H1 (cell line): ENCODE measurements at regions not wholly inside any gene's neighbourhood (a gene's known extent, or its start where the extent isn't known, plus 50 kb on each side); places are given as distances from the start of the nearest gene placed in this dataset.

Experiments
- CTCF ChIA-PET: fragments of 300-600 bp; sonication (Branson Sonifier 250); formaldehyde crosslinking; loops from one replicate; lab custom pipeline; 2021; ENCODE audit not compliant: partially characterized antibody; lab: Charles Lee
- POLR2A ChIA-PET: fragments of 300-600 bp; sonication (Branson Sonifier 250); formaldehyde crosslinking; loops from one replicate; lab custom pipeline; 2021; ENCODE audit warnings: inconsistent platforms; ENCODE audit not compliant: partially characterized antibody; lab: Charles Lee
- DNase-seq, 2 experiments: peaks; one replicate each; pipeline versions ENCODE4 v3.0.0 to v3.0.0-alpha.2; 2010 to 2022; ENCODE audit warnings: low spot score in 2 of 2, low read depth in 1 of 2, mixed read lengths in 1 of 2
- FAIRE-seq: peaks from 2 replicates; lab custom pipeline; 2011; peaks lifted over from hg19 to GRCh38; lab: Jason Lieb, UNC
- H2AFZ ChIP-seq: 2 replicates; pipeline ENCODE4 v1.8.1; 2012; ENCODE audit warnings: low read length, inconsistent platforms
- H2AK5ac ChIP-seq: 2 replicates; pipeline ENCODE4 v1.6.1; 2013; ENCODE audit warnings: low read depth, low read length
- H2BK120ac ChIP-seq: replicated peaks from 2 replicates; pipeline ENCODE3; 2013; ENCODE audit warnings: low read depth, low read length, inconsistent platforms
- H2BK12ac ChIP-seq: 2 replicates; pipeline ENCODE4 v1.6.1; 2013; ENCODE audit warnings: low read depth, low read length
- H2BK15ac ChIP-seq: 2 replicates; pipeline ENCODE4 v1.6.1; 2013; ENCODE audit warnings: low read length
- H2BK20ac ChIP-seq: 2 replicates; pipeline ENCODE4 v1.6.1; 2013; ENCODE audit warnings: low read length
- H2BK5ac ChIP-seq: 2 replicates; pipeline ENCODE4 v1.6.1; 2013; ENCODE audit warnings: low read depth, low read length
- H3K14ac ChIP-seq: 2 replicates; pipeline ENCODE4 v1.6.1; 2013; ENCODE audit warnings: inconsistent platforms; ENCODE audit not compliant: insufficient read length
- H3K18ac ChIP-seq: 2 replicates; pipeline ENCODE4 v1.6.1; 2013; ENCODE audit warnings: low read length; ENCODE audit errors: extremely low read depth
- H3K23ac ChIP-seq: 2 replicates; pipeline ENCODE4 v1.6.1; 2013; ENCODE audit warnings: inconsistent platforms; ENCODE audit not compliant: insufficient read length
- H3K23me2 ChIP-seq: 2 replicates; pipeline ENCODE4 v1.6.1; 2013; ENCODE audit warnings: low read depth, low read length
- H3K27ac ChIP-seq: 2 replicates; pipeline ENCODE4 v1.6.1; 2011; ENCODE audit warnings: low read depth, low read length, inconsistent platforms
- H3K27me3 ChIP-seq, 4 experiments: replicated peaks in 1 of 4; 1 replicate in 1 of 4; 2 replicates in 3 of 4; pipeline versions ENCODE4 v1.6.1 to v1.8.1; 2011 to 2013; ENCODE audit warnings: low read length in 3 of 4, mild to moderate bottlenecking in 3 of 4, inconsistent platforms in 2 of 4, mixed read lengths in 2 of 4, moderate library complexity in 1 of 4; ENCODE audit not compliant: control insufficient read depth in 3 of 4, insufficient read depth in 3 of 4; ENCODE audit errors: extremely low read depth in 1 of 4
- H3K36me3 ChIP-seq, 4 experiments: 2 replicates each; pipeline versions ENCODE4 v1.6.1 to v1.8.1; 2011 to 2013; ENCODE audit warnings: mild to moderate bottlenecking in 4 of 4, low read length in 3 of 4, moderate library complexity in 2 of 4, control low read depth in 1 of 4, inconsistent platforms in 1 of 4; ENCODE audit not compliant: insufficient read depth in 4 of 4, control insufficient read depth in 2 of 4
- H3K4ac ChIP-seq: replicated peaks from 2 replicates; pipeline ENCODE3; 2013; ENCODE audit warnings: low read length, low read depth, mixed read lengths, inconsistent platforms; ENCODE audit not compliant: insufficient read length
- H3K4me1 ChIP-seq, 4 experiments: replicated peaks in 1 of 4; 1 replicate in 1 of 4; 2 replicates in 3 of 4; pipeline versions ENCODE4 v1.6.1 to v1.8.1; 2011 to 2013; ENCODE audit warnings: low read length in 3 of 4, inconsistent platforms in 2 of 4, mixed read lengths in 1 of 4; ENCODE audit not compliant: insufficient read depth in 4 of 4, control insufficient read depth in 3 of 4
- H3K4me2 ChIP-seq, 2 experiments: 2 replicates each; pipeline versions ENCODE4 v1.6.1 to v1.8.1; 2011 to 2013; ENCODE audit warnings: low read depth in 2 of 2, low read length in 2 of 2, control low read depth in 1 of 2, inconsistent platforms in 1 of 2, mild to moderate bottlenecking in 1 of 2; ENCODE audit not compliant: insufficient read depth in 1 of 2
- H3K4me3 ChIP-seq, 4 experiments: fragments of 200-600, 300-600 bp in 1 of 4; sonication (generic), shearing (Covaris generic), sonication (Bioruptor Twin) in 1 of 4; 2 replicates each; pipeline versions ENCODE4 v1.5.1 to v1.8.1; 2011 to 2016; ENCODE audit warnings: low read length in 4 of 4, low read depth in 3 of 4, control low read depth in 2 of 4, inconsistent platforms in 2 of 4, mild to moderate bottlenecking in 2 of 4, mixed read lengths in 1 of 4, moderate library complexity in 1 of 4; ENCODE audit not compliant: insufficient read depth in 2 of 4; ENCODE audit errors: extremely low read depth in 1 of 4
- H3K56ac ChIP-seq: replicated peaks from 2 replicates; pipeline ENCODE3; 2013; ENCODE audit warnings: low read depth, mild to moderate bottlenecking, mixed read lengths, low read length, inconsistent platforms; ENCODE audit not compliant: insufficient read length
- H3K79me1 ChIP-seq: 2 replicates; pipeline ENCODE4 v1.6.1; 2013; ENCODE audit warnings: low read depth, low read length, control low read depth
- H3K79me2 ChIP-seq, 2 experiments: 2 replicates each; pipeline versions ENCODE4 v1.6.1 to v1.8.1; 2012 to 2013; ENCODE audit warnings: low read length in 2 of 2, mild to moderate bottlenecking in 2 of 2, inconsistent platforms in 1 of 2; ENCODE audit not compliant: insufficient read depth in 2 of 2, control insufficient read depth in 1 of 2
- H3K9ac ChIP-seq, 4 experiments: replicated peaks in 1 of 4; 1 replicate in 1 of 4; 2 replicates in 3 of 4; pipeline versions ENCODE4 v1.6.1 to v1.8.1; 2011 to 2013; ENCODE audit warnings: low read depth in 3 of 4, low read length in 3 of 4, control low read depth in 2 of 4, mild to moderate bottlenecking in 2 of 4, moderate library complexity in 2 of 4, inconsistent platforms in 1 of 4; ENCODE audit errors: extremely low read depth in 1 of 4
- H3K9me3 ChIP-seq, 2 experiments: 2 replicates each; pipeline versions ENCODE4 v1.6.1 to v1.8.1; 2012 to 2013; ENCODE audit warnings: mild to moderate bottlenecking in 2 of 2, moderate library complexity in 2 of 2, control low read depth in 1 of 2, inconsistent platforms in 1 of 2, low read depth in 1 of 2, low read length in 1 of 2, mixed read lengths in 1 of 2; ENCODE audit not compliant: insufficient read depth in 2 of 2
- H4K20me1 ChIP-seq, 2 experiments: replicated peaks in 1 of 2; 2 replicates each; pipeline versions ENCODE3 to v1.8.1; 2011 to 2013; ENCODE audit warnings: inconsistent platforms in 2 of 2, low read length in 2 of 2, mild to moderate bottlenecking in 1 of 2; ENCODE audit not compliant: insufficient read depth in 2 of 2, control insufficient read depth in 1 of 2
- H4K5ac ChIP-seq: 2 replicates; pipeline ENCODE4 v1.6.1; 2013; ENCODE audit warnings: low read length, low read depth, mixed read lengths, inconsistent platforms; ENCODE audit not compliant: insufficient read length
- H4K8ac ChIP-seq: 2 replicates; pipeline ENCODE4 v1.8.0; 2013; ENCODE audit warnings: mild to moderate bottlenecking, moderate library complexity, low read length, inconsistent platforms; ENCODE audit not compliant: insufficient read depth; ENCODE audit errors: extremely low read depth
- H4K91ac ChIP-seq: replicated peaks from 2 replicates; pipeline ENCODE3; 2013; ENCODE audit warnings: low read length, mixed read lengths, inconsistent platforms; ENCODE audit not compliant: insufficient read length
- BACH1 ChIP-seq: IDR thresholded peaks from 2 replicates; pipeline ENCODE4 v1.6.1; 2012; ENCODE audit warnings: low read length, improper control_type of control experiment
- BRCA1 ChIP-seq: IDR thresholded peaks from 2 replicates; pipeline ENCODE4 v1.6.1; 2012; ENCODE audit warnings: low read depth, low read length, improper control_type of control experiment
- CEBPB ChIP-seq: IDR thresholded peaks from 2 replicates; pipeline ENCODE4 v1.6.1; 2012; ENCODE audit warnings: low read depth, low read length
- CHD1 ChIP-seq: IDR thresholded peaks from 2 replicates; pipeline ENCODE4 v1.6.1; 2012; ENCODE audit warnings: low read depth, low read length, improper control_type of control experiment
- EZH2 ChIP-seq: fragments of 200-600 bp; sonication (generic); IDR thresholded peaks from 2 replicates; pipeline ENCODE4 v1.7.1; 2012; ENCODE audit warnings: low read depth, mild to moderate bottlenecking, moderate library complexity, low read length, inconsistent platforms; ENCODE audit not compliant: severe bottlenecking
- HDAC2 ChIP-seq, 2 experiments: fragments of 300-600 bp in 1 of 2; sonication (generic) in 1 of 2; IDR thresholded peaks; 2 replicates each; pipeline ENCODE4 v1.6.1; 2011 to 2012; ENCODE audit warnings: low read depth in 2 of 2, low read length in 2 of 2, mild to moderate bottlenecking in 2 of 2, moderate library complexity in 2 of 2, borderline replicate concordance in 1 of 2, inconsistent platforms in 1 of 2
- JUN ChIP-seq: IDR thresholded peaks from 2 replicates; pipeline ENCODE4 v1.6.1; 2011; ENCODE audit warnings: low read depth, mild to moderate bottlenecking, improper control_type of control experiment, low read length
- PHF8 ChIP-seq: fragments of 200-600 bp; sonication (generic); conservative IDR thresholded peaks from 2 replicates; pipeline ENCODE4 v1.7.1; 2012; ENCODE audit warnings: low read depth, mild to moderate bottlenecking, inconsistent platforms, low read length, moderate library complexity
- RNF2 ChIP-seq: fragments of 200-900, 300-1000 bp; sonication (generic); IDR thresholded peaks from 2 replicates; pipeline ENCODE4 v1.7.1; 2016; ENCODE audit warnings: borderline replicate concordance, low read depth, mild to moderate bottlenecking, antibody characterized with exemption, low read length; ENCODE audit not compliant: poor library complexity, severe bottlenecking; ENCODE audit errors: missing control alignments
- SIN3A ChIP-seq, 2 experiments: IDR thresholded peaks in 1 of 2; conservative IDR thresholded peaks in 1 of 2; 2 replicates each; pipeline ENCODE4 v1.6.1; 2011 to 2012; ENCODE audit warnings: low read length in 2 of 2, improper control_type of control experiment in 1 of 2, low read depth in 1 of 2, mild to moderate bottlenecking in 1 of 2
- SIRT6 ChIP-seq: IDR thresholded peaks from one replicate; pipeline ENCODE4 v1.7.1; 2012; ENCODE audit warnings: low read length, inconsistent platforms
- SIX5 ChIP-seq: IDR thresholded peaks from 2 replicates; pipeline ENCODE4 v1.6.1; 2011; ENCODE audit warnings: mild to moderate bottlenecking, low read depth, low read length
- SP1 ChIP-seq: IDR thresholded peaks from 2 replicates; pipeline ENCODE4 v1.6.1; 2011; ENCODE audit warnings: low read depth, low read length
- SP2 ChIP-seq: IDR thresholded peaks from 2 replicates; pipeline ENCODE4 v1.6.1; 2012; ENCODE audit warnings: mild to moderate bottlenecking, low read length, inconsistent platforms
- SUZ12 ChIP-seq: fragments of 200-600 bp; sonication (generic); IDR thresholded peaks from 2 replicates; pipeline ENCODE4 v1.6.1; 2012; ENCODE audit warnings: mild to moderate bottlenecking, inconsistent platforms, low read length, moderate library complexity, mixed read lengths
- ZNF274 ChIP-seq: IDR thresholded peaks from 2 replicates; pipeline ENCODE4 v1.7.0; 2012; ENCODE audit warnings: low read length, borderline replicate concordance; ENCODE audit errors: extremely low read depth
- whole genome bisulfite sequencing, 2 experiments: shearing (Covaris generic) in 1 of 2; methylation state at CpG; one replicate each; pipeline versions ENCODE4 v1.1.6 to v1.1.7; 2013 to 2015; ENCODE audit warnings: low lambda C conversion rate in 2 of 2, mixed read lengths in 2 of 2, inconsistent platforms in 1 of 2, low coverage in 1 of 2, missing lambda C conversion rate in 1 of 2; ENCODE audit not compliant: insufficient replicate concordance in 2 of 2, insufficient coverage in 1 of 2, insufficient read length in 1 of 2; ENCODE audit errors: extremely low coverage in 1 of 2, missing lambda C conversion rate in 1 of 2; 5-methylcytosine and 5-hydroxymethylcytosine counted together

GRCh38 chr4:63211375-63211774 is 1197.9 kb downstream of the TECRL start:
- H3K4me2 ChIP-seq, result no peak overlapping the region
- H3K18ac ChIP-seq, result no peak overlapping the region
- H3K79me2 ChIP-seq, result no peaks in the 10 kb centered on the region
- H3K23ac ChIP-seq, result no peak overlapping the region
- H2BK12ac ChIP-seq, result no peak overlapping the region
- H3K56ac ChIP-seq, result no peak overlapping the region
- H4K8ac ChIP-seq, result no peak overlapping the region
- no peaks in the 10 kb centered on the region for H4K20me1 ChIP-seq
- H4K5ac ChIP-seq, result no peak overlapping the region
- no peaks in the 10 kb centered on the region for H3K9me3 ChIP-seq
- no peak overlapping the region for H2BK5ac ChIP-seq
- no peak overlapping the region for H3K14ac ChIP-seq
- H4K91ac ChIP-seq, result no peak overlapping the region
- FAIRE-seq, result no peak
- no peak overlapping the region for H2AK5ac ChIP-seq
- no peak overlapping the region for H3K4me3 ChIP-seq
- POLR2A ChIA-PET, result no interaction called here
- no peak overlapping the region for H2BK20ac ChIP-seq
- no peaks in the 10 kb centered on the region for H3K23me2 ChIP-seq
- H2AFZ ChIP-seq, result no peak overlapping the region
- H3K9ac ChIP-seq, result no peak overlapping the region
- no peak overlapping the region for H2BK15ac ChIP-seq
- H3K4ac ChIP-seq, result no peak overlapping the region
- no peaks in the 10 kb centered on the region for H3K36me3 ChIP-seq
- H3K4me1 ChIP-seq, result no peaks in the 10 kb centered on the region
- no peaks in the 10 kb centered on the region for H3K27me3 ChIP-seq
- no peaks in the 10 kb centered on the region for H3K79me1 ChIP-seq
- H2BK120ac ChIP-seq, result no peak overlapping the region
- CTCF ChIA-PET, result no interaction called here
- no peak for DNase-seq
- no peak overlapping the region for H3K27ac ChIP-seq
- WGBS, 2 experiments, result 95% methylated on average over 2 of the region's 2 CpGs; no CpG with 5 or more reads in 1 of the 2 experiments
- TF ChIP-seq PHF8 (no peak), SIRT6 (no peak), EZH2 (no peak), SIX5 (no peak), HDAC2 (IDR thresholded peaks at IDR 0.05; ENCODE audit: borderline replicate concordance in 1 of 2, low read depth in 2 of 2, low read length in 2 of 2) (no peak), BACH1 (no peak), SIN3A (conservative IDR thresholded peaks at IDR 0.05 in 1 of 2, IDR thresholded peaks at IDR 0.05 in 1 of 2; ENCODE audit: low read depth in 1 of 2, low read length in 2 of 2) (no peak), SUZ12 (no peak), SP1 (no peak), ZNF274 (no peak), BRCA1 (no peak), RNF2 (no peak), JUN (no peak), CHD1 (no peak), CEBPB (no peak), SP2 (no peak)
